HL-60 (cell line): ENCODE measurements at regions not wholly inside any gene's neighbourhood (a gene's known extent, or its start where the extent isn't known, plus 50 kb on each side); places are given as distances from the start of the nearest gene placed in this dataset.

ENCODE experiments used
- DNase-seq, 2 experiments: peaks; one replicate each; pipeline ENCODE4 v3.0.0-alpha.2; 2010 to 2020; ENCODE audit warnings: low read depth in 1 of 2, low spot score in 1 of 2
- H3K27ac ChIP-seq: fragments of 250-450 bp; sonication (Bioruptor Pico); replicated peaks from 2 replicates; pipeline ENCODE4 v1.5.1; 2020; ENCODE audit warnings: mild to moderate bottlenecking, moderate library complexity
- H3K27me3 ChIP-seq: fragments of 250-450 bp; sonication (Bioruptor Pico); 2 replicates; pipeline ENCODE4 v1.5.1; 2021; ENCODE audit warnings: mild to moderate bottlenecking, moderate library complexity; ENCODE audit not compliant: insufficient read depth, poor library complexity, severe bottlenecking
- H3K4me3 ChIP-seq: replicated peaks from 2 replicates; pipeline ENCODE4 v1.5.1; 2011; ENCODE audit warnings: mild to moderate bottlenecking, control low read depth, low read length; ENCODE audit not compliant: insufficient read depth
- CTCF ChIP-seq: IDR thresholded peaks from one replicate; pipeline ENCODE4 v1.5.1; 2011; ENCODE audit warnings: low read length, control low read depth, inconsistent platforms; ENCODE audit not compliant: insufficient read depth
- GABPA ChIP-seq: IDR thresholded peaks from 2 replicates; pipeline ENCODE4 v1.6.1; 2012; ENCODE audit warnings: low read depth
- POLR2AphosphoS5 ChIP-seq: IDR thresholded peaks from 2 replicates; pipeline ENCODE4 v1.6.1; 2012; ENCODE audit warnings: low read depth
- REST ChIP-seq: IDR thresholded peaks from 2 replicates; pipeline ENCODE4 v1.6.1; 2012; ENCODE audit warnings: low read depth; ENCODE audit not compliant: insufficient replicate concordance
- SPI1 ChIP-seq: IDR thresholded peaks from 2 replicates; pipeline ENCODE4 v1.6.1; 2012; ENCODE audit warnings: low read depth, mild to moderate bottlenecking, borderline replicate concordance

GRCh38 chr11:95708681-95709080 is 80.9 kb downstream of the FAM76B start:
- no peak overlapping the region for H3K27ac ChIP-seq
- no peaks in the 10 kb centered on the region for H3K27me3 ChIP-seq
- no peak for DNase-seq
- H3K4me3 ChIP-seq: no peak overlapping the region
- TF ChIP-seq POLR2AphosphoS5 (no peak), REST (no peak), CTCF (no peak), GABPA (no peak), SPI1 (no peak)

- Histone ChIP-seq H3K27me3 (no peaks in the 10 kb centered on the region), H3K27ac (no peak overlapping the region), H3K4me3 (no peak overlapping the region)
- no peak for TF ChIP-seq SPI1
- TF ChIP-seq GABPA: no peak
- no peak for TF ChIP-seq REST
- no peak for TF ChIP-seq CTCF
- TF ChIP-seq POLR2AphosphoS5: no peak
- no peak for DNase-seq
Observed at GRCh38 chr11:95706974-95707387, 82.6 kb downstream of the FAM76B start.

GRCh38 chr11:95705485-95706124 is 84.0 kb downstream of the FAM76B start:
- peak; percentile 64 to 89 for DNase-seq
- no peak overlapping the region for H3K4me3 ChIP-seq
- H3K27ac ChIP-seq: no peak overlapping the region

More at GRCh38 chr11:95705485-95706124, 84.0 kb downstream of the FAM76B start:
- TF ChIP-seq CTCF (peak; percentile 82), REST (no peak)
- no peaks in the 10 kb centered on the region for H3K27me3 ChIP-seq
